Ectodermal cell (in vitro differentiated cells): ENCODE measurements at regions not wholly inside any gene's neighbourhood (a gene's known extent, or its start where the extent isn't known, plus 50 kb on each side); places are given as distances from the start of the nearest gene placed in this dataset.
A peak's percentile ranks its signal among the peaks of the same experiment; 100 is the strongest.

Experiments
- H3K27ac ChIP-seq: 2 replicates; pipeline ENCODE4 v1.7.0; 2013; ENCODE audit warnings: mild to moderate bottlenecking, low read depth, low read length; ENCODE audit not compliant: insufficient read depth, poor library complexity, severe bottlenecking
- H3K27me3 ChIP-seq: 2 replicates; pipeline ENCODE4 v1.7.0; 2013; ENCODE audit warnings: mild to moderate bottlenecking, low read length; ENCODE audit not compliant: insufficient read depth, control insufficient read depth, poor library complexity, severe bottlenecking
- H3K36me3 ChIP-seq: one replicate; pipeline ENCODE4 v1.7.0; 2013; ENCODE audit warnings: low read length; ENCODE audit not compliant: control insufficient read depth, insufficient read depth
- H3K4me1 ChIP-seq: one replicate; pipeline ENCODE4 v1.7.0; 2013; ENCODE audit warnings: low read length; ENCODE audit not compliant: control insufficient read depth, insufficient read depth
- H3K4me3 ChIP-seq: 2 replicates; pipeline ENCODE4 v1.7.0; 2013; ENCODE audit warnings: low read depth, low read length, control low read depth; ENCODE audit not compliant: insufficient read depth
- H3K9me3 ChIP-seq: 2 replicates; pipeline ENCODE4 v1.7.0; 2013; ENCODE audit warnings: mild to moderate bottlenecking, low read length, moderate library complexity; ENCODE audit not compliant: control insufficient read depth
- WGBS, 2 experiments: methylation state at CpG; one replicate each; pipeline ENCODE4 v1.1.7; 2013; ENCODE audit warnings: missing lambda C conversion rate in 2 of 2; 5-methylcytosine and 5-hydroxymethylcytosine counted together

GRCh38 chr5:103450333-103451061 lies 112.1 kb downstream of the NUDT12 start:
- H3K9me3 ChIP-seq: no peaks in the 10 kb centered on the region
- H3K4me3 ChIP-seq: no peak overlapping the region
- peaks cover 8% of the 10 kb centered on the region for H3K4me1 ChIP-seq
- H3K36me3 ChIP-seq: no peaks in the 10 kb centered on the region
- WGBS, 2 experiments: 93% methylated on average over 3 to 4 of the region's 4 CpGs
- H3K27ac ChIP-seq: no peak overlapping the region
- H3K27me3 ChIP-seq: no peaks in the 10 kb centered on the region

GRCh38 chr5:103446813-103447212 lies 115.8 kb downstream of the NUDT12 start:
- 82 to 94% methylated on average over 2 to 3 of the region's 3 CpGs for WGBS, 2 experiments
- Histone ChIP-seq H3K4me1 (peaks cover 16% of the 10 kb centered on the region), H3K4me3 (no peak overlapping the region), H3K27me3 (no peaks in the 10 kb centered on the region), H3K9me3 (no peaks in the 10 kb centered on the region), H3K36me3 (no peaks in the 10 kb centered on the region), H3K27ac (no peak overlapping the region)

GRCh38 chr5:103445426-103446035 lies 117.1 kb downstream of the NUDT12 start:
- Histone ChIP-seq H3K4me3 (no peak overlapping the region), H3K27me3 (no peaks in the 10 kb centered on the region), H3K9me3 (no peaks in the 10 kb centered on the region), H3K4me1 (peaks cover 16% of the 10 kb centered on the region), H3K36me3 (no peaks in the 10 kb centered on the region), H3K27ac (peak overlapping the region; percentile 29)
- 41 to 50% methylated on average over 5 of the region's 5 CpGs for WGBS, 2 experiments

- Histone ChIP-seq H3K9me3 (no peaks in the 10 kb centered on the region), H3K4me3 (no peak overlapping the region), H3K4me1 (peaks cover 16% of the 10 kb centered on the region), H3K36me3 (no peaks in the 10 kb centered on the region), H3K27ac (no peak overlapping the region), H3K27me3 (no peaks in the 10 kb centered on the region)
- WGBS, 2 experiments: 88 to 92% methylated on average over 4 of the region's 4 CpGs
Measured at GRCh38 chr5:103444333-103445038, 118.1 kb downstream of the NUDT12 start.

GRCh38 chr5:103442750-103443149 lies 119.8 kb downstream of the NUDT12 start:
- WGBS, 2 experiments: 92 to 98% methylated on average over 5 of the region's 5 CpGs

GRCh38 chr5:103441523-103441922 lies 121.1 kb downstream of the NUDT12 start:
- WGBS, 2 experiments: 39 to 77% methylated on average over 1 to 2 of the region's 2 CpGs
- Histone ChIP-seq H3K27me3 (no peaks in the 10 kb centered on the region), H3K4me3 (no peak overlapping the region), H3K9me3 (no peaks in the 10 kb centered on the region), H3K36me3 (no peaks in the 10 kb centered on the region), H3K27ac (no peak overlapping the region), H3K4me1 (peaks cover 23% of the 10 kb centered on the region)

More at GRCh38 chr5:103442750-103443149, 119.8 kb downstream of the NUDT12 start:
- no peaks in the 10 kb centered on the region for H3K36me3 ChIP-seq
- H3K27me3 ChIP-seq: no peaks in the 10 kb centered on the region
- H3K27ac ChIP-seq: no peak overlapping the region
- no peaks in the 10 kb centered on the region for H3K9me3 ChIP-seq
- peaks cover 16% of the 10 kb centered on the region for H3K4me1 ChIP-seq
- H3K4me3 ChIP-seq: no peak overlapping the region

- H3K4me3 ChIP-seq: no peak overlapping the region
- no peak overlapping the region for H3K27ac ChIP-seq
- no peaks in the 10 kb centered on the region for H3K36me3 ChIP-seq
- no peaks in the 10 kb centered on the region for H3K9me3 ChIP-seq
- H3K27me3 ChIP-seq: no peaks in the 10 kb centered on the region
- 85 to 100% methylated on average over 2 of the region's 2 CpGs for WGBS, 2 experiments
- peaks cover 14% of the 10 kb centered on the region for H3K4me1 ChIP-seq
Measured at GRCh38 chr5:103439007-103439406, 123.6 kb downstream of the NUDT12 start.

- Histone ChIP-seq H3K9me3 (no peaks in the 10 kb centered on the region), H3K27me3 (no peaks in the 10 kb centered on the region), H3K27ac (no peak overlapping the region), H3K4me3 (no peak overlapping the region), H3K36me3 (no peaks in the 10 kb centered on the region), H3K4me1 (peaks cover 14% of the 10 kb centered on the region)
- 91% methylated on average over 2 of the region's 2 CpGs for WGBS, 2 experiments
Measured at GRCh38 chr5:103436656-103437055, 125.9 kb downstream of the NUDT12 start.

GRCh38 chr5:103436112-103436511 lies 126.5 kb downstream of the NUDT12 start:
- Histone ChIP-seq H3K36me3 (no peaks in the 10 kb centered on the region), H3K27ac (no peak overlapping the region), H3K4me1 (peaks cover 14% of the 10 kb centered on the region), H3K27me3 (no peaks in the 10 kb centered on the region), H3K4me3 (no peak overlapping the region), H3K9me3 (no peaks in the 10 kb centered on the region)
- WGBS, 2 experiments: 75 to 90% methylated on average over 1 of the region's 1 CpG

- Histone ChIP-seq H3K27ac (no peak overlapping the region), H3K36me3 (no peaks in the 10 kb centered on the region), H3K27me3 (no peaks in the 10 kb centered on the region), H3K4me1 (peaks cover 14% of the 10 kb centered on the region), H3K9me3 (no peaks in the 10 kb centered on the region), H3K4me3 (no peak overlapping the region)
- WGBS, 2 experiments: 69 to 87% methylated on average over 3 of the region's 4 CpGs
Measured at GRCh38 chr5:103435136-103435889, 127.3 kb downstream of the NUDT12 start.
